ENCODE measurements at regions not wholly inside any gene's neighbourhood (a gene's known extent, or its start where the extent isn't known, plus 50 kb on each side); places are given as distances from the start of the nearest gene placed in this dataset.

DNA sequence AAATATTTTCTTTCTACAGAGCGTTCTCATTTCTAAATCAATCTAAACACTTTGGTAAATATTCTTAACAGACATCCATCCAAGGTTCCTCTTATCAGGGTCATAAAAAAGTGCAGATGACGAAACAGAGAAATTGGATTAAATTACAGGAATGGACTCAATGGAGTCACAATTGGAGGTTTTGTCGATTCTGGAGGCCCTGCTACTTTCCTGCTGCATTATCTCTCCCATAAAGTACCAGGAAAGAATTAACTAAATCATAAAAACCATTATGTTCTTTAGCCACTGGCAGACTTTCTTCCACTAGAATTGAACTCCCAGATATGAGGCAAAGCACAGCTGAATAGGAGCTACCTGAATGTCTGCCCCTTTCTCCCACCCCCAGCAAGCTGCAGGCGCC, 610.6 kb downstream of the HDGFL1 start:
- H3K4ac ChIP-seq (ENCODE audit: low read depth, low read length), result no peak overlapping the region
- no peak overlapping the region for H2AK5ac ChIP-seq (ENCODE audit: low read depth, low read length)
- H2AK9ac ChIP-seq (replicated peaks; ENCODE audit: low read depth, low read length, poor library complexity), result no peak overlapping the region
- WGBS, 2 experiments (ENCODE audit: extremely low coverage in 2 of 2, insufficient read length in 1 of 2), result no CpG with 5 or more reads among the region's 4 CpGs
- dilution Hi-C loops (cut with HindIII; ENCODE audit: low sequenced_read_pairs, unreplicated experiment), result no loop called here
- no peak overlapping the region for H3K56ac ChIP-seq (ENCODE audit: extremely low read depth, insufficient read depth, low read length)
- ChIA-PET POLR2A (ENCODE audit: unreplicated experiment) (no interaction called here), CTCF (no interaction called here)
- in situ Hi-C loops (cut with MboI; ENCODE audit: low sequenced_read_pairs), result no loop called here
- no peak overlapping the region for H2BK20ac ChIP-seq (ENCODE audit: low read depth, low read length)
- no peak for ATAC-seq (ENCODE audit: low read depth)
- TF ChIP-seq MXI1 (IDR thresholded peaks at IDR 0.05; ENCODE audit: borderline replicate concordance, low read depth, low read length), result no peak
- TF ChIP-seq FOS (IDR thresholded peaks at IDR 0.05; ENCODE audit: low read depth, low read length), result no peak
- TF ChIP-seq MAZ (IDR thresholded peaks at IDR 0.05; ENCODE audit: borderline replicate concordance, low read depth, low read length), result no peak
- TF ChIP-seq, protein P1, sequence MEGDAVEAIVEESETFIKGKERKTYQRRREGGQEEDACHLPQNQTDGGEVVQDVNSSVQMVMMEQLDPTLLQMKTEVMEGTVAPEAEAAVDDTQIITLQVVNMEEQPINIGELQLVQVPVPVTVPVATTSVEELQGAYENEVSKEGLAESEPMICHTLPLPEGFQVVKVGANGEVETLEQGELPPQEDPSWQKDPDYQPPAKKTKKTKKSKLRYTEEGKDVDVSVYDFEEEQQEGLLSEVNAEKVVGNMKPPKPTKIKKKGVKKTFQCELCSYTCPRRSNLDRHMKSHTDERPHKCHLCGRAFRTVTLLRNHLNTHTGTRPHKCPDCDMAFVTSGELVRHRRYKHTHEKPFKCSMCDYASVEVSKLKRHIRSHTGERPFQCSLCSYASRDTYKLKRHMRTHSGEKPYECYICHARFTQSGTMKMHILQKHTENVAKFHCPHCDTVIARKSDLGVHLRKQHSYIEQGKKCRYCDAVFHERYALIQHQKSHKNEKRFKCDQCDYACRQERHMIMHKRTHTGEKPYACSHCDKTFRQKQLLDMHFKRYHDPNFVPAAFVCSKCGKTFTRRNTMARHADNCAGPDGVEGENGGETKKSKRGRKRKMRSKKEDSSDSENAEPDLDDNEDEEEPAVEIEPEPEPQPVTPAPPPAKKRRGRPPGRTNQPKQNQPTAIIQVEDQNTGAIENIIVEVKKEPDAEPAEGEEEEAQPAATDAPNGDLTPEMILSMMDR (conservative IDR thresholded peaks at IDR 0.05; ENCODE audit: low read depth, low read length), result no peak
- TF ChIP-seq CHD1 (IDR thresholded peaks at IDR 0.05; ENCODE audit: low read depth, low read length), result no peak
- TF ChIP-seq RCOR1 (IDR thresholded peaks at IDR 0.05; ENCODE audit: insufficient replicate concordance, low read length), result no peak
- TF ChIP-seq, protein P2, sequence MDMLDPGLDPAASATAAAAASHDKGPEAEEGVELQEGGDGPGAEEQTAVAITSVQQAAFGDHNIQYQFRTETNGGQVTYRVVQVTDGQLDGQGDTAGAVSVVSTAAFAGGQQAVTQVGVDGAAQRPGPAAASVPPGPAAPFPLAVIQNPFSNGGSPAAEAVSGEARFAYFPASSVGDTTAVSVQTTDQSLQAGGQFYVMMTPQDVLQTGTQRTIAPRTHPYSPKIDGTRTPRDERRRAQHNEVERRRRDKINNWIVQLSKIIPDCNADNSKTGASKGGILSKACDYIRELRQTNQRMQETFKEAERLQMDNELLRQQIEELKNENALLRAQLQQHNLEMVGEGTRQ (IDR thresholded peaks at IDR 0.05; ENCODE audit: low read depth, low read length), result no peak
- TF ChIP-seq MAFK (IDR thresholded peaks at IDR 0.05; ENCODE audit: low read depth, low read length), result no peak
- TF ChIP-seq RAD21 (IDR thresholded peaks at IDR 0.05; ENCODE audit: low read length), result no peak
- TF ChIP-seq SMC3 (IDR thresholded peaks at IDR 0.05; ENCODE audit: low read depth, low read length), result no peak
- TF ChIP-seq POLR2A (IDR thresholded peaks at IDR 0.05; ENCODE audit: low read depth, low read length), result no peak
- no peak for TF ChIP-seq BHLHE40 (IDR thresholded peaks at IDR 0.05; ENCODE audit: low read depth, low read length)
- TF ChIP-seq, protein P3, sequence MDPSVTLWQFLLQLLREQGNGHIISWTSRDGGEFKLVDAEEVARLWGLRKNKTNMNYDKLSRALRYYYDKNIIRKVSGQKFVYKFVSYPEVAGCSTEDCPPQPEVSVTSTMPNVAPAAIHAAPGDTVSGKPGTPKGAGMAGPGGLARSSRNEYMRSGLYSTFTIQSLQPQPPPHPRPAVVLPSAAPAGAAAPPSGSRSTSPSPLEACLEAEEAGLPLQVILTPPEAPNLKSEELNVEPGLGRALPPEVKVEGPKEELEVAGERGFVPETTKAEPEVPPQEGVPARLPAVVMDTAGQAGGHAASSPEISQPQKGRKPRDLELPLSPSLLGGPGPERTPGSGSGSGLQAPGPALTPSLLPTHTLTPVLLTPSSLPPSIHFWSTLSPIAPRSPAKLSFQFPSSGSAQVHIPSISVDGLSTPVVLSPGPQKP (IDR thresholded peaks at IDR 0.05; ENCODE audit: borderline replicate concordance, low read depth, low read length), result no peak
- no peak for TF ChIP-seq RFX5 (IDR thresholded peaks at IDR 0.05; ENCODE audit: low read depth, low read length)
- no peak for TF ChIP-seq NFE2L2 (IDR thresholded peaks at IDR 0.05; ENCODE audit: low read depth, low read length)
- TF ChIP-seq CEBPB (IDR thresholded peaks at IDR 0.05; ENCODE audit: low read depth, low read length), result no peak
- no peak overlapping the region for H3K23ac ChIP-seq (ENCODE audit: low read depth, low read length)
- no peak overlapping the region for H3K4me2 ChIP-seq (ENCODE audit: low read depth, low read length)
- 0 out of 2 replicates have a peak, but pooled peaks cover 1% of the 10 kb centered on the region for H3K4me1 ChIP-seq (ENCODE audit: control insufficient read depth, insufficient read depth, low read length)
- H3K27me3 ChIP-seq (ENCODE audit: control insufficient read depth, insufficient read depth, low read length), result no peaks in the 10 kb centered on the region
- no TSS peak for BruUV-seq (replicated peaks)
- no peak overlapping the region for H4K91ac ChIP-seq (ENCODE audit: insufficient read depth, low read depth, low read length)
- no peaks in the 10 kb centered on the region for H3K79me1 ChIP-seq (ENCODE audit: low read depth in 1 of 2, low read length in 2 of 2)
- no peaks in the 10 kb centered on the region for H3K36me3 ChIP-seq (ENCODE audit: control insufficient read depth, insufficient read depth, low read length)
- H3K18ac ChIP-seq (ENCODE audit: low read depth, low read length), result no peak overlapping the region
- H2BK15ac ChIP-seq (ENCODE audit: low read depth, low read length), result no peak overlapping the region
- H2AFZ ChIP-seq (replicated peaks; ENCODE audit: low read length, poor library complexity), result no peak overlapping the region
- H3K9me1 ChIP-seq (ENCODE audit: insufficient read depth, low read length), result 0 out of 2 replicates have a peak, but pooled peaks cover 4% of the 10 kb centered on the region
- H4K8ac ChIP-seq (ENCODE audit: low read depth in 2 of 2, low read length in 2 of 2), result peak overlapping the region in 1 of 2 experiments; percentile 35; a peak in 1 of 4 replicates
- no peak overlapping the region for H4K5ac ChIP-seq (ENCODE audit: low read depth, low read length)
- no peak for DNase-seq
- H3K9me3 ChIP-seq (ENCODE audit: control insufficient read depth, insufficient read depth, low read length), result no peaks in the 10 kb centered on the region
- no peaks in the 10 kb centered on the region for H4K20me1 ChIP-seq (ENCODE audit: insufficient read depth, low read length)
- H2BK120ac ChIP-seq (ENCODE audit: low read depth, low read length), result no peak overlapping the region
- intact Hi-C loops (cut with micrococcal nuclease), result loop anchor here (10.0 kb wide), 3 partner anchors 145 to 445 kb away; no protein-coding TSS in a partner anchor
- no peak overlapping the region for H3K27ac ChIP-seq (ENCODE audit: insufficient read depth, low read length)
- H3K9ac ChIP-seq (ENCODE audit: low read depth, low read length), result no peak overlapping the region
- H3K14ac ChIP-seq (replicated peaks; ENCODE audit: low read depth, low read length), result no peak overlapping the region
- no peak overlapping the region for H2BK5ac ChIP-seq (ENCODE audit: low read depth, low read length, poor library complexity, severe bottlenecking)
- no peak overlapping the region for H3K4me3 ChIP-seq (ENCODE audit: insufficient read depth, low read depth, low read length)
